Thoracic aorta (tissue), 2 donors: ENCODE measurements at regions not wholly inside any gene's neighbourhood (a gene's known extent, or its start where the extent isn't known, plus 50 kb on each side); places are given as distances from the start of the nearest gene placed in this dataset.
"Not testable (repeated sequence)": the region's sequence is repeated elsewhere in the genome, so short reads cannot be mapped to it uniquely, and the experiment has no call there.

Experiments used
- ATAC-seq: fragments of 150-250 bp; one replicate; pipeline ENCODE4 v1.8.0; 2017; ENCODE audit warnings: low read depth; ENCODE audit not compliant: insufficient number of reproducible peaks, low FRiP score
- DNase-seq: peaks from one replicate; pipeline ENCODE4 v3.0.0-alpha.2; 2020; ENCODE audit warnings: low spot score
- H3K27ac ChIP-seq, 2 donors: fragments of 200-600 bp; sonication (generic); 1 replicate in 1 of 2; 2 replicates in 1 of 2; pipeline ENCODE4 v1.5.1; 2016; ENCODE audit warnings: mild to moderate bottlenecking in 2 of 2, moderate library complexity in 2 of 2
- H3K27me3 ChIP-seq: fragments of 200-600 bp; sonication (generic); replicated peaks from 2 replicates; pipeline ENCODE4 v1.6.0; 2016; ENCODE audit warnings: mild to moderate bottlenecking; ENCODE audit not compliant: insufficient read depth
- H3K36me3 ChIP-seq: fragments of 200-600 bp; sonication (generic); one replicate; pipeline ENCODE4 v1.5.1; 2016
- H3K4me1 ChIP-seq, 2 donors: fragments of 200-600 bp; sonication (generic); 1 replicate in 1 of 2; 2 replicates in 1 of 2; pipeline versions ENCODE4 v1.5.1 to v1.6.0; 2016; ENCODE audit warnings: low read depth in 2 of 2, mild to moderate bottlenecking in 1 of 2; ENCODE audit not compliant: control insufficient read depth in 1 of 2
- H3K4me3 ChIP-seq: fragments of 200-600 bp; sonication (generic); 2 replicates; pipeline ENCODE4 v1.5.1; 2016; ENCODE audit warnings: mild to moderate bottlenecking
- H3K9me3 ChIP-seq: fragments of 200-600 bp; sonication (generic); 2 replicates; pipeline ENCODE4 v1.5.1; 2016
- CTCF ChIP-seq: fragments of 200-600 bp; sonication (generic); IDR thresholded peaks from one replicate; pipeline ENCODE4 v1.5.1; 2019; ENCODE audit warnings: antibody characterized with exemption

DNA sequence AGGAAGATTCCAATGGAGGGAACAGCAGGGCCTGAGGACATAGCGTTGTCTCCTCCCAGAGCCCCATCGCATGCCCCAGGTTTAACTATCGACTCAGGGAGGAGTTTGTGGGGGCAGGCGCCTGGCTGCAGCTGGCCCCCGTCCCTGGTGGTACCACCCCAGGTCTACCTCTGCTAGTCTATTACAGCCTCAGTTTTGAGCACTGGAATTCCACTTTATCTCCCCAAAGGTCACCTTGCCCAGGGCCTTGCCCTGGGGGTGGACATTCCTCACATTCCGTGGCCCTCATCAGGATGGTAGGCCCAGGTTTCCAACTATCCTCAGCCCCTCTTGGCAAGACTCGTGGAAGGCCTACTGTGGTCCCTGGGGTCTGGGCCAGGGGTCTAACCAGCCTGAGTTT lies 65.4 kb upstream of the SSBP3 start:
- Histone ChIP-seq H3K9me3 (no peaks in the 10 kb centered on the region), H3K4me3 (no peak overlapping the region), H3K36me3 (no peaks in the 10 kb centered on the region), H3K27ac (no peak overlapping the region), H3K27me3 (no peaks in the 10 kb centered on the region), H3K4me1 (peaks cover 12 to 17% of the 10 kb centered on the region in 2 donors)
- DNase-seq (no peak), ATAC-seq (no peak)
- TF ChIP-seq CTCF = no peak

DNA sequence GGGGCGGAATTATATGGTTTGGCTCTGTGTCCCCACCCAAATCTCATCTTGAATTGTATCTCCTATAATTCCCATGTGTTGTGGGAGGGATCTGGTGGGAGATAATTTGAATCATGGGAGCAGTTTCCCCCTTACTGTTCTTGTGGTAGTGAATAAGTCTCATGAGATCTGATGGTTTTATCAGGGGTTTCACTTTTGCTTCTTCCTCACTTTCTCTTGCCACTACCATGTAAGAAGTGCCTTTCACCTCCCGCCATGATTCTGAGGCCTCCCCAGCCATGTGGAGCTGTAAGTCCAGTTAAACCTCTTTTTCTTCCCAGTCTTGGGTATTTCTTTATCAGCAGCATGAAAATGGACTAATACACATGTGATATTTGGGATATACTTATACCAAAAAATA lies 63.2 kb upstream of the SSBP3 start:
- H3K27me3 ChIP-seq, H3K4me1 ChIP-seq, H3K4me3 ChIP-seq, H3K9me3 ChIP-seq, H3K36me3 ChIP-seq, DNase-seq, H3K27ac ChIP-seq, ATAC-seq: not testable (repeated sequence)

GRCh38 chr1:54468288-54469084 lies 62.3 kb upstream of the SSBP3 start:
- not testable (repeated sequence) for H3K36me3 ChIP-seq, ATAC-seq, H3K4me1 ChIP-seq, DNase-seq, H3K27ac ChIP-seq, H3K9me3 ChIP-seq, H3K27me3 ChIP-seq, H3K4me3 ChIP-seq

GRCh38 chr1:54465351-54465811 lies 59.2 kb upstream of the SSBP3 start:
- TF ChIP-seq CTCF = no peak
- Histone ChIP-seq H3K9me3 (no peaks in the 10 kb centered on the region), H3K36me3 (no peaks in the 10 kb centered on the region), H3K4me1 (no peaks in the 10 kb centered on the region), H3K27me3 (no peaks in the 10 kb centered on the region), H3K27ac (no peak overlapping the region), H3K4me3 (no peak overlapping the region)
- DNase-seq (no peak), ATAC-seq (no peak)

DNA sequence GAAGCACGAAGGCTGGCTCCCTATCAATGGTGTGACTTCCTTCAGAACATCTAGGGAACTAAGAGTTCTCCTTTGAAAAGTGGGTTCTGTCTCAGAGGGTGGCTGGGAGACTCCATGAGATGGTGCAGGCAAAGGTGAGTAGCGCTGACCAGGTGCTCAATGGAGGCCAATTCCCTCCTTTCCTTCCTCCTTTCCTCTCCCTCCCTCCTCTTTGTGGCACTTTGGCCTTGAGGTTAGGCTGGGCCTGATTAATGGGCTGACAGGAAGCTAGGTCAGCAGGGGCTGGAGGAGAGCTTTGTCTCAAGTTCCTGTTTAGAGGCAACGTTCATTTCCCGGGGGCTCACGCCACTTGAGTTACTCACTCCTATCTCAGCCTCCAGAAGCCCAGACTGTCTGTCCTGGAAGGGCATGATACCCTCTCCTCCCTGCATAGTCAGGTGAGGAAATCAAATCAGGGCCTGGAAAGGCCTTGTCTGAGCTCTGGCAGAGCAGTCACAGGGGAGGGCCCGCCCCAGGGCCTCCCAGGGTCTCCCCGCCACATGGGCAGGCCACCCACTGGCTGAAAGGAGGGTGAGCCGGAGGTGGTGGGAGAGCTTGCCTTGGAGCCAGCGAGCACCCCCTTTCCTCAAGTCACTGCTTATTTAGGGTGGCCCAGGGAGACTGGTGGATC lies 58.4 kb upstream of the SSBP3 start:
- Histone ChIP-seq H3K9me3 (no peaks in the 10 kb centered on the region), H3K4me1 (no peaks in the 10 kb centered on the region), H3K27me3 (no peaks in the 10 kb centered on the region), H3K4me3 (no peak overlapping the region), H3K36me3 (no peaks in the 10 kb centered on the region), H3K27ac (no peak overlapping the region)
- TF ChIP-seq CTCF = no peak
- DNase-seq (no peak), ATAC-seq (no peak)

DNA sequence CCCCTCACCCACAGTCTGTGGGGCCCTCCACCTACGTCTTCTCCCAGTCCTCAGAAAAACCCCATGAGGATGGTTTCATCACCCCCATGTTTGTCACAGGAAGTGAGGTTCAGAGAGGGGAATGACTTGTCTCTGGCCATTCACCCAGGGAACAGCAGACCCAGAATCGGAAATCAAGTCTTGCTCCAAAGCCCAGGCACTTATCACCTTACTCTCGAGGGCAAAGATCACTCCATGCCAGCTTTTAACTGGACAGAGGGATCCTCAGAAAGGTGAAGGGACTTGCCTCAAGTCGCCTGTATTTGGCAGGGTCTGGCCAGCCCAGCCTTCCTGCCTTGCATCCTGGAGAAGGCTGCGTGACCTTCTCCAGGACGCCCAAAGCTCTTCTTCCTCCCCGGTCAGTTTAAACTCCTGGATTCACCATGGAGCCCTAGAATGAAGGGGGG lies 57.9 kb upstream of the SSBP3 start:
- no peak overlapping the region for H3K4me3 ChIP-seq
- H3K36me3 ChIP-seq = no peaks in the 10 kb centered on the region
- no peaks in the 10 kb centered on the region for H3K27me3 ChIP-seq
- no peaks in the 10 kb centered on the region for H3K9me3 ChIP-seq
- no peak for TF ChIP-seq CTCF
- H3K4me1 ChIP-seq = no peaks in the 10 kb centered on the region
- H3K27ac ChIP-seq = no peak overlapping the region
- ATAC-seq (no peak), DNase-seq (no peak)
